HG03135 (cell line): ENCODE measurements at regions not wholly inside any gene's neighbourhood (a gene's known extent, or its start where the extent isn't known, plus 50 kb on each side); places are given as distances from the start of the nearest gene placed in this dataset.

Source experiments
- ATAC-seq: cut with Tn5 transposase; IDR thresholded peaks from one replicate; pipeline ENCODE4 v1.9.1; 2021; ENCODE audit warnings: mild to moderate bottlenecking, moderate library complexity; ENCODE audit not compliant: unreplicated experiment

- ATAC-seq = no peak
These were observed 629.1 kb upstream of the NR2F2 start for GRCh38 chr15:95701410-95701809.

GRCh38 chr15:95709959-95710695 lies 620.4 kb upstream of the NR2F2 start:
- ATAC-seq = no peak

GRCh38 chr15:95712785-95713184 lies 617.7 kb upstream of the NR2F2 start:
- ATAC-seq = no peak

GRCh38 chr15:95713324-95713723 lies 617.2 kb upstream of the NR2F2 start:
- ATAC-seq = no peak

- ATAC-seq = no peak
These were observed 615.2 kb upstream of the NR2F2 start for GRCh38 chr15:95715116-95715903.

- no peak for ATAC-seq
These were observed 614.4 kb upstream of the NR2F2 start for GRCh38 chr15:95715906-95716656.

GRCh38 chr15:95716708-95717107 lies 613.8 kb upstream of the NR2F2 start:
- ATAC-seq = no peak

GRCh38 chr15:95718441-95718840 lies 612.1 kb upstream of the NR2F2 start:
- no peak for ATAC-seq

- no peak for ATAC-seq
These were observed 605.4 kb upstream of the NR2F2 start for GRCh38 chr15:95724908-95725633.

- no peak for ATAC-seq
These were observed 603.6 kb upstream of the NR2F2 start for GRCh38 chr15:95726891-95727290.

GRCh38 chr15:95733931-95734330 lies 596.6 kb upstream of the NR2F2 start:
- no peak for ATAC-seq

GRCh38 chr15:95734422-95735316 lies 595.8 kb upstream of the NR2F2 start:
- ATAC-seq = no peak

GRCh38 chr15:95737060-95737459 lies 593.4 kb upstream of the NR2F2 start:
- no peak for ATAC-seq

- no peak for ATAC-seq
These were observed 591.4 kb upstream of the NR2F2 start for GRCh38 chr15:95739131-95739530.

GRCh38 chr15:95741830-95742229 lies 588.7 kb upstream of the NR2F2 start:
- no peak for ATAC-seq

- ATAC-seq = no peak
These were observed 588.2 kb upstream of the NR2F2 start for GRCh38 chr15:95742256-95742655.

GRCh38 chr15:95742836-95743235 lies 587.7 kb upstream of the NR2F2 start:
- ATAC-seq = no peak

GRCh38 chr15:95757171-95757570 lies 573.3 kb upstream of the NR2F2 start:
- no peak for ATAC-seq

- ATAC-seq = no peak
These were observed 572.0 kb upstream of the NR2F2 start for GRCh38 chr15:95758451-95758850.

GRCh38 chr15:95758851-95759250 lies 571.6 kb upstream of the NR2F2 start:
- ATAC-seq = no peak
